ENCODE measurements at regions not wholly inside any gene's neighbourhood (a gene's known extent, or its start where the extent isn't known, plus 50 kb on each side); places are given as distances from the start of the nearest gene placed in this dataset.
A peak's percentile ranks its signal among the peaks of the same experiment; 100 is the strongest.

DNA sequence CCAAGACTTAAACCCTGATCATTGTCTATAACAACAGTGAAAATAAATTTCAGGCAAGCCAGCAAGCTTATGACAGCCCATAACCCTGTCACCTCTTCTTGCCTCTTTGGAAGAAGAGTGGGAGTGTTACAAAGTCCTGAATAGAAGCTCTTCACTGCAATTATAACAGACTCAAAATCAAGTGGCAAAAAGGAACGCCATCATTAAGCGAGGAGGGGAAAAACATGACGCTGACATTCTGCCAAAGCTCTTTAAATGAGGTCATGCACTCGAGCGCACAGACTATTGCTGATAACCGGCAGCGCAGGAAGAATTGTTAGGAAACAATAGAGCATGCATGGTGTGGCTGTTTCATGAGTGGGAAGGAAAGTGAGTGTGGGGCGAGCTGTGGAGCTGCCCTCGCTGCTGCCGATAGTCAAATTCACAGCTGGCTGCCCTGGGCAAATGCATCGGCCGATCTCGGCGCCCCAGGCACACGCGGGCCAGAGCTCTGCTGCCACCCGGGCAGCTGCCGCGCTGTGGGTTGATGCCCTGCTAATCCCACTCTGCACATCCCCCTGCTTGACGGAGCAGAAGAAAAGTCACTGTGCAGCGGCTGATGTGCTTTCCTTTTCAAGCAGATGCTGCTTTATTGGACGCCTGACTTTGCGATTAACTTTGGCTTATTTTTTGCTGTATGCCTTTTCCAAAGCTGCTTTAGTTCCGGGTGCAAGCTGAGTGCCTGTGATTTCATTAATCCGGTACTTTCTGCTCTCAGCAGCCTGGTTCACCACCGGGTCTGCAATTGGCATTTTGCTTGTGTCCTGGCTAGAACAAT, 102.4 kb upstream of the ST6GALNAC5 start:
- no peak for DNase-seq (ENCODE audit: low read depth)

DNA sequence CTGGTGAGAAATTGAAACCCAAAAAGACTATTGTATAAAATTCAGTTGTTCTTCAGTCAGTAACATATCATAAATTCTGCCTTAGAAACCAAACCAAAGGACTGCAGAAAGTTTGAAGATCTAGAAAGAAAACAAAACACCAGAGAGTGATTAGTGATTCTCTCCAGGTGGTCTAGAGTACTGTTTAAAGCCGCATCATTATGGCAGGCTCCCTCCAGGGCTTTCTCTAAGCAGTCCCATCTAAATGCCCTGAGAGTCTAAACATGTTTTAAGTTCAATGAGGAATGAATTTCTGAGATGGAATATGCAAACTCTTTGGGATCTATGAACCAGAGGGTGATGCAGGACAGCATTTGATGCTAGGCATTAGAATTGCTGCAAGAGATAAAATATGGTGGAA, 100.9 kb upstream of the ST6GALNAC5 start:
- no peak for DNase-seq (ENCODE audit: low read depth)

DNA sequence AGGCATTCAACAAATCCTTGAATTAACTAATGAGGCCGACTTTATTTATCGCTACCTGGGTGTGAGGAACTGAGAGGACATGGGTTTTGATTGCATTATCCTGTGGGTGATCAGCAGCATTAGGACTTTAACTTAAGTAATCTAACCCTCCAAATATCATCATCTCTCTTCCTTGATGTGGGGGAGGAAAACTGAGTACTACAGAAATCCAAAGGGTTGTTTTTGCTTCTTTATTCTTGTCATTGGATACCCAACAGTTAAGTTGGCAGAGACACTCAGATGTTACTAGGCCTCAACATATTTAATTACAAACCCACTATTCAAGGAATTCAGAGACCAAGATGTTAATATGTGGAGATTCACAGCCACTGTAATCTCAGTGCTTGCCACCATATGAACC, 97.4 kb upstream of the ST6GALNAC5 start:
- no peak for DNase-seq (ENCODE audit: low read depth)

DNA sequence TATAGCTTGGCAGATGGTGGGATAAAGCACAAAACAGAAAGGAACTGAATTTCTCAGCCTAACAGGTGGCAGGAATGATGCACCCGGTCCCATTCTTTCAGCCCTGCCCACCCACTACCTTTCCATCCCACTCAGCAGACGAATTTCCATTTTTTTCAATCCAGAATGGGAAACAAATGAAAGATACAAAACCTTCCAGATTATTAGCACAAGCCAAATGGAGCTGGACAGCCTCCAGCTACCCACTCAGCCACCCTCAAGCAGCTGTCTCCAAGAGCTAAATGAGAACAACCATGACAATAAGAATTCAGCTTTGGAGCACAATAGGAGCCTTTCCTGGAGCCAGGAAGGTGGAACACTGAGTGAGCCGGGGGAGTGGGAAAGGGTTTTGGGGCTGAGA, 96.3 kb upstream of the ST6GALNAC5 start:
- no peak for DNase-seq (ENCODE audit: low read depth)

DNA sequence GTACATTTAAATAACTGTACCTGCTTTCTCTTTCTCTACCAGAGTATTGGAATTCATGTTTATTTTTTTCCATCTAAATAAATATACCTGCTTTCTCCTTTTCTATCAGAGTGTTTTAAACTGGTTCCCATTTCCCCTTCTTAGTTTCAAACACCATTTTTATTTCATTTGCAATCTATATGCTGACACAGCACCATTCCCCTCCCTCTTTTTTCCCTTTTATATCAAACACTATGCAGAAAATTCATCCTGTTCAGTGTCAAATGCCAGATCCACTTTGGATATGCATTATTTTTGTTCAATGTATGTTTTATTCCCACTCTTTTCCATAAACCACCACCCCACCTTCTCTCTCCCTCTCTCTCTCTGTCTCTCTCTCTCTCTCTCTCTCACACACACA, 85.8 kb upstream of the ST6GALNAC5 start:
- DNase-seq (ENCODE audit: low read depth), result no peak

DNA sequence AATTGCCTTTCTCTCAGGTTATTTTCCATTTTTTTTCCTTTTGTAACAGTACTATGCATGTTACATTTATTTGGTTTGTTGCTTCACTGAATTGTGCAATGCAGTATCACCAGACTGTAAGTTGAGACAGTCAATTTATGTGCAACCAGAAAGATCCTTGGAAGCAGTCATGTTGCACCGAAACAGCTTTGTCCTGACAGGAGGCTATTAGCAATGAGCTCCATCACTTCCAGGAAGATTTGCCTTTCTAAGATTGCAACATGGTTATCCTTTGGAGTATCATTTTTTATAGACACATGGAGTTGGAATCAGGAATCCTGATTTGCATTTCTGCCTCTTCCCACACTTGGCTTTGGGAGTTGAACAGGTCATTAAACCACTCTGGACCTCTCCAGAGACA, 84.5 kb upstream of the ST6GALNAC5 start:
- DNase-seq (ENCODE audit: low read depth), result peak; percentile 25

DNA sequence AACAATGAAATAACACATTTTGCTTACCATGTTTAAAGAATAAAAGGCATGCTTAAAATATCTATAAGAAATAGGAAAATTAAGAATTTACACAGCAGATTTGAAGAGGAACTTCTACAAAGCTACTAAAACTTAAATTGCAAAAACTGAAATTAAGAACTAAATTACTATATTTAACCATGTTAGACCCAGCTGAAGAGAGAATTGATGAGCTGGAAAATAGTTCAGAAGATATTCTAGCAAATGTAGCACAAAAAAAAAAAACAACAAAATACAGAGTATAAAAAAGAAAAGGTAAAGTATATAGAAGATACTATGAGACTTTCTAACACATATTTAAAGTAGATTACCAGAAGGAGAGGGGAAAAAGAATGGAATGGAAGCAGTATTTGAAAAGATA, 82.8 kb upstream of the ST6GALNAC5 start:
- no peak for DNase-seq (ENCODE audit: low read depth)

DNA sequence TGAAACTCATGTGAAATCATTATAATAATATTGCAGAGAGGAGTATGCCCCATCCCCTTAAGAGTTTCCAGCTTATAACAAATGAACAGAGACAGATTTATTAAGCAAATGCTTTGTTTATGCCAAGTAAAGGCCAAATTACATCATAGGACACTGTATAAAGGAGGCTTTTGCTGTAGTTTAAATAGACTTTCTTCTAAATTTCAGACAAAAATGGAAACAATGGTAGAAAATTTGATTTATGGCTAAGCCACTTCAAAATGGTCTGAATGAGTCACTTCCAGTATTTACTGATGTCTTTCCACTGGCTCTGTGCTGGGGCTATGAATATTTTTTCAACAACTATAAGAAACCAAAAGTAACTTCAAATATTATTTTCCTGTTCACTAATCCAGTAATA, 81.1 kb upstream of the ST6GALNAC5 start:
- DNase-seq (ENCODE audit: low read depth), result no peak

DNA sequence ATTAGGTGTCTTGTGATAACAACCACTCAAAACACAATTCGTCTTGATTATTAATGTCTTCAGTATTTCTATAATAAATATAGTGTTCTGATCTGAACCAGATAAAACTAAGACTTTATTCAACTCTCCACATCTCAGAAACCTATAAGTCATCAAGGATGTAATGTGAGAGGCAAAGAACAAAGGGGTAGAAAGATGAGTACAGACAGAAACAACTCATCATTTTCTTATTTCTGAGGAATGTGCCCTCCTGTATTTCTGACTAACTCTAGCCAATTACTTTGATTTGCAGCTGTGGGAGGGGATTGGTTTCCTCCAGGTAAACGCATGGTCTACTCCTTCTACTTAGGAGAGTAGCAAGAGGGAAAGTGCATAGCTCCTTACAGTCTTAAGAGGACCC, 73.7 kb upstream of the ST6GALNAC5 start:
- no peak for DNase-seq (ENCODE audit: low read depth)

DNA sequence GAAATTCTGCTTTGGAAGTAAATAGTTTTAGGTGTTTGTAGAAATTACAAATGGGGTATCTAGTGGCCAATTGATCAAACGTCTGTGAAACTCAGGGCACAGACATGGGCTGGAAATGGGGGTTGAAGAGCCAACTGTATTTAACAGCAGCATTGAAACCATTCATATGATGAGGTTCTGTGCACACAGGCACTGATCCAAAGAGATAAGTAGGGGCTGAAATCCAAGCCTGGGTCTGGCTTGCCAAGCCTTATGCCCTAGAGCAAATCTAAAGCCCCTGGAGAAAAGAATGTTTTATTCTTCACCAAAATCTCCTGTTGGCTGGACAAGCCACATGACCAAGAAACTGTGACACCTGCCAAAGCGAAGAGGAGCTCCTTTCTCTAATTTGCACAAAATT, 67.6 kb upstream of the ST6GALNAC5 start:
- no peak for DNase-seq (ENCODE audit: low read depth)

DNA sequence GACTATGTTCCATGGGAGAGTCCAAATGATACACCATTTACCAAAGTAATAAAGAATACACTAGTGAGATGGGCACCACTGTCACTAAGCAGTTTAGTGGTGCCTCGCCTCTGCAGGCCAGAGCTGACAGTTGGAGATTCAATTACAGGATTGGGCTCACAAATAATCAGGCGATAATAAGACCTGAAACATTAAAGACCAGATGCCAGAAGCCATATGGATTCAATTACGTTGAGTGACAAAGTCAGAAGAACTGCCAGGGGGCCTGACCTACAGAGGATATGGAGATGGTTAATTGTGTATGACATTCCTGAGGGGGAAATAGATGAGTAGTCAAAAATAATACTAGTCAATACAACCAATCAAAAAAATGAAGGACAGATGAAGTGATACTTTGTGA, 65.2 kb upstream of the ST6GALNAC5 start:
- DNase-seq (ENCODE audit: low read depth), result no peak

DNA sequence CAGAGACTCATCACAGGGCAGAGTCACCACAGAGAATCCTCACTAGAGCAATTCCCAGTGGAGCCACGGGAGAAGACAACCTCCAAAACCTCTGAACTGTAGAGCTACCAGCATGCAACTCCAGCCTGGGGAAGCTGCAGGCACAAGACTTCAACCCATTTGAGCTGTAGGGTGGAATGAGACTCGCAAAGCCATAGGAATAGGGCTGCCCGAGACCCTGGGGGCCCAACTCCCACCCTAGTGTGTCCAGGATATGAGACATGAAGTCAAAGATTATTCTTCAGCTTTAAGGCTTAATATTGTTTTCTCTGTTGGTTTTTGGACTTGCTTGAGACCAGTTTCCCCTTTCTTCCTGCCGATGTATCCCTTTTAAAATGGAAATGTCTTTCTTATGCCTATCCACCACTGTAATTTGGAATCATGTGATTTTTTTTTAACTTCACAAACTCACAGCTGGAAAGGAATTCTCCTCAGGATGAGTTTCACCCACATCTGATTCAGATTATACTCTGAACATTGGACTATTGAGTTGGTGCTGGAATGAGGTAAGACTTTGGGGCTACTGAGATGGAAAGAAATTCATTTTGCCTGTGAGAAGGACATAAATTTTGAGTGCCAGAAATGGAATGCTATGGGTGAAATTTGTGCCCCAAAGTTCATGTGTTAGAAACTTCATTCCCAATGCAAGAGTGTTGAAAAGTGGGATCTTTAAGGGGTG, 59.6 kb upstream of the ST6GALNAC5 start:
- DNase-seq (ENCODE audit: low read depth), result no peak
